Trophoblast cell (in vitro differentiated cells and primary cell): ENCODE measurements at regions not wholly inside any gene's neighbourhood (a gene's known extent, or its start where the extent isn't known, plus 50 kb on each side); places are given as distances from the start of the nearest gene placed in this dataset.

Experiments
- DNase-seq, 2 donors: peaks; one replicate each; pipeline ENCODE4 v3.0.0-alpha.2; 2016
- H2AFZ ChIP-seq: 2 replicates; pipeline ENCODE4 v1.6.1; 2013; ENCODE audit warnings: low read length, moderate library complexity, mild to moderate bottlenecking; ENCODE audit not compliant: insufficient read depth, poor library complexity
- H2AK5ac ChIP-seq: 2 replicates; pipeline ENCODE4 v1.6.1; 2013; ENCODE audit warnings: mild to moderate bottlenecking, low read length
- H2BK120ac ChIP-seq: 2 replicates; pipeline ENCODE4 v1.6.1; 2013; ENCODE audit warnings: low read length, mild to moderate bottlenecking, moderate library complexity; ENCODE audit not compliant: insufficient read depth, poor library complexity
- H2BK12ac ChIP-seq: 2 replicates; pipeline ENCODE4 v1.6.1; 2013; ENCODE audit warnings: mild to moderate bottlenecking, low read length, moderate library complexity
- H2BK5ac ChIP-seq: 2 replicates; pipeline ENCODE4 v1.6.1; 2013; ENCODE audit warnings: low read length, low read depth, moderate library complexity, mild to moderate bottlenecking; ENCODE audit not compliant: poor library complexity
- H3K14ac ChIP-seq: 2 replicates; pipeline ENCODE4 v1.6.1; 2013; ENCODE audit warnings: mild to moderate bottlenecking, low read length
- H3K18ac ChIP-seq: 2 replicates; pipeline ENCODE4 v1.6.1; 2013; ENCODE audit warnings: mild to moderate bottlenecking, low read length
- H3K23ac ChIP-seq: 2 replicates; pipeline ENCODE4 v1.6.1; 2013; ENCODE audit warnings: low read length
- H3K27ac ChIP-seq: 2 replicates; pipeline ENCODE4 v1.5.1; 2013; ENCODE audit warnings: low read depth, mild to moderate bottlenecking, inconsistent platforms, low read length, moderate library complexity
- H3K27me3 ChIP-seq: 2 replicates; pipeline ENCODE4 v1.6.1; 2013; ENCODE audit warnings: inconsistent platforms, mild to moderate bottlenecking, low read length, moderate library complexity; ENCODE audit not compliant: insufficient read depth
- H3K36me3 ChIP-seq, 2 experiments: 1 replicate in 1 of 2; 2 replicates in 1 of 2; pipeline ENCODE4 v1.6.1; 2013; ENCODE audit warnings: low read length in 2 of 2, mild to moderate bottlenecking in 2 of 2, moderate library complexity in 1 of 2; ENCODE audit not compliant: insufficient read depth in 2 of 2, control insufficient read depth in 1 of 2
- H3K4ac ChIP-seq: 2 replicates; pipeline ENCODE4 v1.6.1; 2013; ENCODE audit warnings: low read depth, mild to moderate bottlenecking, low read length, moderate library complexity
- H3K4me1 ChIP-seq, 2 experiments: 1 replicate in 1 of 2; 2 replicates in 1 of 2; pipeline ENCODE4 v1.6.1; 2013; ENCODE audit warnings: low read length in 2 of 2, mild to moderate bottlenecking in 2 of 2, moderate library complexity in 1 of 2; ENCODE audit not compliant: insufficient read depth in 2 of 2, control insufficient read depth in 1 of 2
- H3K4me2 ChIP-seq: 2 replicates; pipeline ENCODE4 v1.6.1; 2013; ENCODE audit warnings: inconsistent platforms, mild to moderate bottlenecking, low read length, moderate library complexity
- H3K4me3 ChIP-seq: 2 replicates; pipeline ENCODE4 v1.5.1; 2013; ENCODE audit warnings: mild to moderate bottlenecking, low read depth, low read length, inconsistent platforms
- H3K79me1 ChIP-seq: one replicate; pipeline ENCODE4 v1.6.1; 2013; ENCODE audit warnings: low read length
- H3K79me2 ChIP-seq: 2 replicates; pipeline ENCODE4 v1.6.1; 2013; ENCODE audit warnings: low read length, mild to moderate bottlenecking; ENCODE audit not compliant: control insufficient read depth, insufficient read depth, poor library complexity
- H3K9ac ChIP-seq: 2 replicates; pipeline ENCODE4 v1.6.1; 2013; ENCODE audit warnings: mild to moderate bottlenecking, low read length
- H3K9me3 ChIP-seq: 2 replicates; pipeline ENCODE4 v1.6.1; 2013; ENCODE audit warnings: low read depth, mild to moderate bottlenecking, control low read depth, inconsistent platforms, low read length; ENCODE audit not compliant: insufficient read depth
- H4K12ac ChIP-seq: 2 replicates; pipeline ENCODE4 v1.6.1; 2013; ENCODE audit warnings: low read depth, mild to moderate bottlenecking, low read length, moderate library complexity
- H4K8ac ChIP-seq: 2 replicates; pipeline ENCODE4 v1.6.1; 2013; ENCODE audit warnings: low read depth, mild to moderate bottlenecking, low read length, moderate library complexity
- H4K91ac ChIP-seq: one replicate; pipeline ENCODE4 v1.6.1; 2013; ENCODE audit warnings: low read depth, mild to moderate bottlenecking, low read length, moderate library complexity
- WGBS: extraction: QIAGEN DNeasy Blood & Tissue Kit; methylation state at CpG from one replicate; pipeline ENCODE4 v1.1.7; 2013; ENCODE audit warnings: missing lambda C conversion rate; ENCODE audit not compliant: insufficient read length, insufficient coverage; ENCODE audit errors: extremely low coverage; 5-methylcytosine and 5-hydroxymethylcytosine counted together

- no peak overlapping the region for H4K12ac ChIP-seq
- H3K27me3 ChIP-seq: no peaks in the 10 kb centered on the region
- no peak overlapping the region for H4K8ac ChIP-seq
- H3K18ac ChIP-seq: no peak overlapping the region
- H3K4me3 ChIP-seq: no peak overlapping the region
- no peaks in the 10 kb centered on the region for H3K4me1 ChIP-seq
- H3K79me1 ChIP-seq: no peaks in the 10 kb centered on the region
- H3K36me3 ChIP-seq: no peaks in the 10 kb centered on the region
- H3K4me2 ChIP-seq: no peak overlapping the region
- no peak overlapping the region for H2BK120ac ChIP-seq
- no peak overlapping the region for H2BK12ac ChIP-seq
- H3K9me3 ChIP-seq: no peaks in the 10 kb centered on the region
- no peak overlapping the region for H2BK5ac ChIP-seq
- 100% methylated on average over 1 of the region's 4 CpGs for WGBS
- no peak overlapping the region for H2AFZ ChIP-seq
- H3K9ac ChIP-seq: no peak overlapping the region
- no peak overlapping the region for H3K14ac ChIP-seq
- H3K4ac ChIP-seq: no peak overlapping the region
- no peak overlapping the region for H4K91ac ChIP-seq
- DNase-seq: peak; percentile 51 to 87
- H3K23ac ChIP-seq: no peak overlapping the region
- H2AK5ac ChIP-seq: no peak overlapping the region
- no peaks in the 10 kb centered on the region for H3K79me2 ChIP-seq
- no peak overlapping the region for H3K27ac ChIP-seq
These were observed 129.9 kb downstream of the ZNF281 start for GRCh38 chr1:200279810-200280411.

DNA sequence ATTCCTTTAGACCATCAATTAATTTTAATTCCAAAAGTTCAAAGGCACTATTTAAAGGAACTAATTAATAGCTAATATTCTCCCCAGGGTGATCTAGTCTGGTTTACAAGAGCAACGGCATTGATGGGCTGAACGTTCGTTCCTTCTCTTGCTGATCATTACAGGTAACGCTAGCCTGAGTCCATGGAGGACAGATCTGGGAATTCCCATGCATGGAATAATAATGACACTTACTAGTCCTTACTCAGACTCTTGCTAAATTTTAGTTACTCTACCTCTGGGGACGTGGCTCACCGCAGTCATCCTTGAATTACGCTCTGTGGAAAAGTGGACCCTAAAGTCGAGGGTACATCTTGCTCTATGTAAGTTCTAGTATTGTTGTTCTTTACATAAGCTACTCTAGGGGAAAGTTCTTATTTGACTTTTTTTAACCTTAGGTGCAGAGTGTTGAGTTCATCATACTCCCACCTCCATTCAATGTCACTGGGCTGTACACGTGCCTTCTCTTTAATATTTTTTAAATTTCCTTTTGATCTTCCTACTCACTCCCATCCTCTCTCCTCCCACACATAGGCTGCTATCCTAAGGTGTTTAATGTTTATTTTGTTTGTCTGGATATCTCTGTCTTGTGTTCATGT, 133.9 kb downstream of the ZNF281 start:
- WGBS: no CpG with 5 or more reads among the region's 9 CpGs
- no peak overlapping the region for H2AFZ ChIP-seq
- no peak overlapping the region for H2AK5ac ChIP-seq
- H3K4me2 ChIP-seq: no peak overlapping the region
- H3K18ac ChIP-seq: no peak overlapping the region
- no peak overlapping the region for H4K12ac ChIP-seq
- peaks cover 0 to 3% of the 10 kb centered on the region in 2 experiments for H3K4me1 ChIP-seq
- H4K8ac ChIP-seq: no peak overlapping the region
- no peak overlapping the region for H3K4me3 ChIP-seq
- H2BK120ac ChIP-seq: no peak overlapping the region
- no peak overlapping the region for H3K23ac ChIP-seq
- no peaks in the 10 kb centered on the region for H3K79me2 ChIP-seq
- H3K36me3 ChIP-seq: no peaks in the 10 kb centered on the region
- no peak overlapping the region for H3K9ac ChIP-seq
- no peak overlapping the region for H2BK12ac ChIP-seq
- H3K79me1 ChIP-seq: no peaks in the 10 kb centered on the region
- no peak for DNase-seq
- no peak overlapping the region for H3K4ac ChIP-seq
- H3K27ac ChIP-seq: no peak overlapping the region
- no peaks in the 10 kb centered on the region for H3K27me3 ChIP-seq
- H3K9me3 ChIP-seq: no peaks in the 10 kb centered on the region
- no peak overlapping the region for H4K91ac ChIP-seq
- no peak overlapping the region for H2BK5ac ChIP-seq
- no peak overlapping the region for H3K14ac ChIP-seq

GRCh38 chr1:200275415-200275814, 134.4 kb downstream of the ZNF281 start:
- WGBS: no CpG with 5 or more reads among the region's 4 CpGs
- no peak overlapping the region for H2AK5ac ChIP-seq

GRCh38 chr1:200274116-200274515, 135.7 kb downstream of the ZNF281 start:
- no peak overlapping the region for H2BK5ac ChIP-seq
- WGBS: no CpG with 5 or more reads among the region's 4 CpGs

More at GRCh38 chr1:200275415-200275814, 134.4 kb downstream of the ZNF281 start:
- no peak overlapping the region for H4K8ac ChIP-seq
- H2BK5ac ChIP-seq: no peak overlapping the region
- H3K79me1 ChIP-seq: no peaks in the 10 kb centered on the region
- no peak overlapping the region for H4K12ac ChIP-seq
- H3K14ac ChIP-seq: no peak overlapping the region
- no peak overlapping the region for H3K4me3 ChIP-seq
- no peak overlapping the region for H2AFZ ChIP-seq
- H2BK120ac ChIP-seq: no peak overlapping the region
- H3K36me3 ChIP-seq: no peaks in the 10 kb centered on the region
- no peak overlapping the region for H3K4ac ChIP-seq
- no peaks in the 10 kb centered on the region for H3K9me3 ChIP-seq
- no peak overlapping the region for H3K4me2 ChIP-seq
- no peak overlapping the region for H3K23ac ChIP-seq
- H3K9ac ChIP-seq: no peak overlapping the region
- peaks cover 0 to 3% of the 10 kb centered on the region in 2 experiments for H3K4me1 ChIP-seq
- H3K18ac ChIP-seq: no peak overlapping the region
- no peak overlapping the region for H2BK12ac ChIP-seq
- H3K79me2 ChIP-seq: no peaks in the 10 kb centered on the region
- no peak overlapping the region for H4K91ac ChIP-seq
- no peak for DNase-seq
- H3K27me3 ChIP-seq: no peaks in the 10 kb centered on the region
- no peak overlapping the region for H3K27ac ChIP-seq

More at GRCh38 chr1:200274116-200274515, 135.7 kb downstream of the ZNF281 start:
- Histone ChIP-seq H3K4me2 (no peak overlapping the region), H2AFZ (no peak overlapping the region), H3K14ac (no peak overlapping the region), H3K23ac (no peak overlapping the region), H4K91ac (no peak overlapping the region), H4K8ac (no peak overlapping the region), H2BK120ac (no peak overlapping the region), H3K4me3 (no peak overlapping the region), H3K79me1 (no peaks in the 10 kb centered on the region), H3K9ac (no peak overlapping the region), H3K27me3 (no peaks in the 10 kb centered on the region), H3K4me1 (peaks cover 0 to 3% of the 10 kb centered on the region in 2 experiments), H3K27ac (no peak overlapping the region), H2BK12ac (no peak overlapping the region), H3K18ac (no peak overlapping the region), H3K36me3 (no peaks in the 10 kb centered on the region), H4K12ac (no peak overlapping the region), H3K9me3 (no peaks in the 10 kb centered on the region), H3K79me2 (no peaks in the 10 kb centered on the region), H3K4ac (no peak overlapping the region), H2AK5ac (no peak overlapping the region)
- DNase-seq: no peak
